Astrocyte (in vitro differentiated cells and primary cell): ENCODE measurements at regions not wholly inside any gene's neighbourhood (a gene's known extent, or its start where the extent isn't known, plus 50 kb on each side); places are given as distances from the start of the nearest gene placed in this dataset.

Experiments used
- DNase-seq: peaks from one replicate; pipeline ENCODE4 v3.0.0-alpha.2; 2010; ENCODE audit warnings: low read depth
- FAIRE-seq: peaks from 2 replicates; lab custom pipeline; 2011; peaks lifted over from hg19 to GRCh38; lab: Jason Lieb, UNC
- H2AFZ ChIP-seq: 2 replicates; pipeline ENCODE4 v1.6.0; 2012; ENCODE audit warnings: low read depth, low read length, inconsistent platforms
- H3K27ac ChIP-seq: 2 replicates; pipeline ENCODE4 v1.5.1; 2011; ENCODE audit warnings: low read depth, low read length, inconsistent platforms
- H3K27me3 ChIP-seq: 2 replicates; pipeline ENCODE4 v1.6.0; 2011; ENCODE audit warnings: low read length, inconsistent platforms; ENCODE audit not compliant: insufficient read depth
- H3K36me3 ChIP-seq: 2 replicates; pipeline ENCODE4 v1.5.1; 2011; ENCODE audit warnings: low read length, inconsistent platforms; ENCODE audit not compliant: insufficient read depth
- H3K4me1 ChIP-seq: 2 replicates; pipeline ENCODE4 v1.5.1; 2011; ENCODE audit warnings: low read length, inconsistent platforms; ENCODE audit not compliant: insufficient read depth
- H3K4me2 ChIP-seq: 2 replicates; pipeline ENCODE4 v1.6.0; 2012; ENCODE audit warnings: low read length, inconsistent platforms
- H3K4me3 ChIP-seq: 2 replicates; pipeline ENCODE4 v1.5.1; 2011; ENCODE audit warnings: low read depth, mild to moderate bottlenecking, low read length, inconsistent platforms; ENCODE audit not compliant: insufficient read depth
- H3K79me2 ChIP-seq: 2 replicates; pipeline ENCODE4 v1.6.0; 2012; ENCODE audit warnings: mild to moderate bottlenecking, low read length, inconsistent platforms; ENCODE audit not compliant: insufficient read depth
- H3K9ac ChIP-seq: 2 replicates; pipeline ENCODE4 v1.6.0; 2012; ENCODE audit warnings: mild to moderate bottlenecking, low read length, inconsistent platforms
- H3K9me3 ChIP-seq: 2 replicates; pipeline ENCODE4 v1.5.1; 2012; ENCODE audit warnings: low read depth, mild to moderate bottlenecking, low read length, inconsistent platforms; ENCODE audit not compliant: insufficient read depth
- H4K20me1 ChIP-seq: 2 replicates; pipeline ENCODE4 v1.6.0; 2012; ENCODE audit warnings: low read length, inconsistent platforms; ENCODE audit not compliant: insufficient read depth
- H3K27ac Mint-ChIP-seq: one replicate; pipeline ENCODE4 v1.8.0; 2021; ENCODE audit warnings: mild to moderate bottlenecking, mixed read lengths; ENCODE audit not compliant: unreplicated experiment
- H3K27me3 Mint-ChIP-seq: one replicate; pipeline ENCODE4 v1.8.0; 2021; ENCODE audit warnings: low read depth, mixed read lengths; ENCODE audit not compliant: unreplicated experiment
- H3K36me3 Mint-ChIP-seq: one replicate; pipeline ENCODE4 v1.8.0; 2021; ENCODE audit warnings: low read depth, mixed read lengths; ENCODE audit not compliant: unreplicated experiment
- H3K4me1 Mint-ChIP-seq: one replicate; pipeline ENCODE4 v1.8.0; 2021; ENCODE audit warnings: low read depth, mixed read lengths; ENCODE audit not compliant: unreplicated experiment
- H3K4me3 Mint-ChIP-seq: one replicate; pipeline ENCODE4 v1.8.0; 2021; ENCODE audit warnings: mild to moderate bottlenecking, moderate library complexity, mixed read lengths; ENCODE audit not compliant: unreplicated experiment
- H3K9me3 Mint-ChIP-seq: one replicate; pipeline ENCODE4 v1.8.0; 2021; ENCODE audit warnings: mild to moderate bottlenecking, mixed read lengths; ENCODE audit not compliant: unreplicated experiment
- EZH2 ChIP-seq: IDR thresholded peaks from 2 replicates; pipeline ENCODE4 v1.6.1; 2012; ENCODE audit warnings: mild to moderate bottlenecking, low read length, inconsistent platforms; ENCODE audit not compliant: insufficient read depth
- TF ChIP-seq, protein P1 (sequence below): IDR thresholded peaks from 2 replicates; pipeline ENCODE4 v1.5.1; 2011; ENCODE audit warnings: low read depth, mild to moderate bottlenecking, inconsistent platforms, low read length, moderate library complexity; ENCODE audit not compliant: insufficient read depth

GRCh38 chr6:78268591-78269452 is 598.5 kb upstream of the IRAK1BP1 start:
- FAIRE-seq, result no peak
- TF ChIP-seq, protein P1, sequence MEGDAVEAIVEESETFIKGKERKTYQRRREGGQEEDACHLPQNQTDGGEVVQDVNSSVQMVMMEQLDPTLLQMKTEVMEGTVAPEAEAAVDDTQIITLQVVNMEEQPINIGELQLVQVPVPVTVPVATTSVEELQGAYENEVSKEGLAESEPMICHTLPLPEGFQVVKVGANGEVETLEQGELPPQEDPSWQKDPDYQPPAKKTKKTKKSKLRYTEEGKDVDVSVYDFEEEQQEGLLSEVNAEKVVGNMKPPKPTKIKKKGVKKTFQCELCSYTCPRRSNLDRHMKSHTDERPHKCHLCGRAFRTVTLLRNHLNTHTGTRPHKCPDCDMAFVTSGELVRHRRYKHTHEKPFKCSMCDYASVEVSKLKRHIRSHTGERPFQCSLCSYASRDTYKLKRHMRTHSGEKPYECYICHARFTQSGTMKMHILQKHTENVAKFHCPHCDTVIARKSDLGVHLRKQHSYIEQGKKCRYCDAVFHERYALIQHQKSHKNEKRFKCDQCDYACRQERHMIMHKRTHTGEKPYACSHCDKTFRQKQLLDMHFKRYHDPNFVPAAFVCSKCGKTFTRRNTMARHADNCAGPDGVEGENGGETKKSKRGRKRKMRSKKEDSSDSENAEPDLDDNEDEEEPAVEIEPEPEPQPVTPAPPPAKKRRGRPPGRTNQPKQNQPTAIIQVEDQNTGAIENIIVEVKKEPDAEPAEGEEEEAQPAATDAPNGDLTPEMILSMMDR, result no peak
- no peak for TF ChIP-seq EZH2
- H3K27me3 ChIP-seq, result no peaks in the 10 kb centered on the region

GRCh38 chr6:78300885-78301284 is 566.5 kb upstream of the IRAK1BP1 start:
- Histone ChIP-seq H3K9ac (no peak overlapping the region), H3K36me3 (no peaks in the 10 kb centered on the region), H2AFZ (no peak overlapping the region), H3K9me3 (no peaks in the 10 kb centered on the region), H3K79me2 (no peaks in the 10 kb centered on the region), H3K4me1 (no peaks in the 10 kb centered on the region), H4K20me1 (no peaks in the 10 kb centered on the region), H3K4me3 (no peak overlapping the region), H3K27me3 (no peaks in the 10 kb centered on the region), H3K4me2 (no peak overlapping the region), H3K27ac (no peak overlapping the region)
- peak; percentile 15 for DNase-seq
- no peaks in the 10 kb centered on the region for H3K9me3 Mint-ChIP-seq
- no peak overlapping the region for H3K4me3 Mint-ChIP-seq
- no peak for FAIRE-seq
- H3K4me1 Mint-ChIP-seq, result no peaks in the 10 kb centered on the region
- TF ChIP-seq, protein P1, result no peak
- TF ChIP-seq EZH2, result no peak
- H3K27me3 Mint-ChIP-seq, result no peaks in the 10 kb centered on the region
- H3K36me3 Mint-ChIP-seq, result no peaks in the 10 kb centered on the region
- no peak overlapping the region for H3K27ac Mint-ChIP-seq

More at GRCh38 chr6:78268591-78269452, 598.5 kb upstream of the IRAK1BP1 start:
- Mint-ChIP-seq H3K36me3 (no peaks in the 10 kb centered on the region), H3K4me3 (no peak overlapping the region), H3K9me3 (no peaks in the 10 kb centered on the region), H3K27ac (no peak overlapping the region), H3K27me3 (no peaks in the 10 kb centered on the region), H3K4me1 (no peaks in the 10 kb centered on the region)
- H2AFZ ChIP-seq, result no peak overlapping the region
- no peak overlapping the region for H3K9ac ChIP-seq
- no peaks in the 10 kb centered on the region for H3K79me2 ChIP-seq
- no peaks in the 10 kb centered on the region for H3K4me1 ChIP-seq
- no peak overlapping the region for H3K4me3 ChIP-seq
- no peaks in the 10 kb centered on the region for H4K20me1 ChIP-seq
- DNase-seq, result no peak
- no peaks in the 10 kb centered on the region for H3K9me3 ChIP-seq
- no peak overlapping the region for H3K4me2 ChIP-seq
- H3K27ac ChIP-seq, result no peak overlapping the region
- no peaks in the 10 kb centered on the region for H3K36me3 ChIP-seq

- no peak overlapping the region for H3K27ac ChIP-seq
- H3K27me3 ChIP-seq, result no peaks in the 10 kb centered on the region
- DNase-seq (no peak), FAIRE-seq (no peak)
- H3K9me3 ChIP-seq, result no peaks in the 10 kb centered on the region
- H3K79me2 ChIP-seq, result no peaks in the 10 kb centered on the region
- H3K9ac ChIP-seq, result no peak overlapping the region
- Mint-ChIP-seq H3K27me3 (no peaks in the 10 kb centered on the region), H3K36me3 (no peaks in the 10 kb centered on the region), H3K4me1 (no peaks in the 10 kb centered on the region), H3K9me3 (no peaks in the 10 kb centered on the region), H3K4me3 (no peak overlapping the region), H3K27ac (no peak overlapping the region)
- H3K4me2 ChIP-seq, result no peak overlapping the region
- H2AFZ ChIP-seq, result no peak overlapping the region
- no peaks in the 10 kb centered on the region for H4K20me1 ChIP-seq
- H3K36me3 ChIP-seq, result no peaks in the 10 kb centered on the region
- no peak overlapping the region for H3K4me3 ChIP-seq
- H3K4me1 ChIP-seq, result no peaks in the 10 kb centered on the region
- TF ChIP-seq, protein P1, result no peak
- TF ChIP-seq EZH2, result no peak
Observed at GRCh38 chr6:78302411-78302810, 564.9 kb upstream of the IRAK1BP1 start.
